G401.6 (cell line): ENCODE measurements at regions not wholly inside any gene's neighbourhood (a gene's known extent, or its start where the extent isn't known, plus 50 kb on each side); places are given as distances from the start of the nearest gene placed in this dataset.

Source experiments
- FAIRE-seq: peaks from 2 replicates; lab custom pipeline; 2012; peaks lifted over from hg19 to GRCh38; lab: Jason Lieb, UNC

DNA sequence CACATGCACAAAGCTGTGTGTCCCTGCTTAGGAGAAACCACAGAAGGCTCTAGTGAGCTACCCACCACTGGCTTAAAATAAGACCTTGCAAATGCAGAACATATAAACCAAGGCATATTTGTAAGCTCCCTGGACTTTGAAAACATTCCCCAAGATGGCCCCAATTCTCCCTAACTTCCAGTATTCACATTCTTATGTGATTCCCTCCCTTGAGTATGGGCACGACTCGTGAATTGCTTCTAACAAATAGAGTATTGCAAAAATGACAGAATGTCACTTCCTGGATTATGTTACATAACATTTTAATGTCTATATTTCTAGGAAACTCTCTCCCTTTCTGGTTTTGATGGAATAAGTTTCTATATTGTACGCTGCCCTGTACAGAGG lies 131.8 kb upstream of the MCTP2 start:
- FAIRE-seq: no peak

- no peak for FAIRE-seq
Measured at GRCh38 chr15:94098921-94099573, 132.3 kb upstream of the MCTP2 start.

DNA sequence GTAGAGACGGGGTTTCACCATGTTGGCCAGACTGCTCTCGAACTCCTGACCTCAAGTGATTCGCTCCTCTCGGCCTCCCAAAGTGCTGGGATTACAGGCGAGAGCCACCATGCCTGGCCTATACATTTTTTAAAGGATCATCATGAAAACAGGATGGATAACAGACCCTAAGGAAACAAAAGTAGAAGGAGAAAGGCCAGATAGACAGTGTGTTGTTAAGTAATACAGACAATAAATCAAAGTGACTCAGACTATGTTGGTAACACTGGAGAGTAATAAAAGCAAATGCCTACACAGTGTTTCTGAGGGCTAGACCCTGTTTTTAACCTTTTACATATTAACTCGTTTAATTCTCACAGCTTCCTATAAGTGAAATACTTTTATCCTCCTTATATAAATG lies 133.8 kb upstream of the MCTP2 start:
- no peak for FAIRE-seq

GRCh38 chr15:94094310-94094709 lies 137.1 kb upstream of the MCTP2 start:
- FAIRE-seq: no peak

DNA sequence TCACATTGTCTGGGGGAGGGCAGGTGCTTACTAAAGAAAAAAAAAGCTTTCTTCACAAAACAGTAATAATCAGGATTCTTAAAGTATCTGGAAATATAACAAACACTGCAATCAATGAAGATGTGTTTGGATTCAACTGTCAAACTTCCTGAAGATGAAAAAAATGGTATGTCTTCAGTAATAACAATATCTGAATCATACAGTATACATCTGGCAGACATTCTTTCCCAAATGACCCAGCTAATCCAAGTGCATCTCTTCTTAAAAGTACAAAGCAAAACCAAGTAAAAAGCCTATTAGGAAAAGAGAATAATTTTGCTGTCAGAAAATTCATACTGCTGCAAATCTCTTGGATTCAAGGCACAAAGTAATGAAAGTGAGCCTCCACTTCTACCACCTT lies 145.0 kb upstream of the MCTP2 start:
- no peak for FAIRE-seq

- FAIRE-seq: no peak
Measured at GRCh38 chr15:94083467-94084052, 147.8 kb upstream of the MCTP2 start.

DNA sequence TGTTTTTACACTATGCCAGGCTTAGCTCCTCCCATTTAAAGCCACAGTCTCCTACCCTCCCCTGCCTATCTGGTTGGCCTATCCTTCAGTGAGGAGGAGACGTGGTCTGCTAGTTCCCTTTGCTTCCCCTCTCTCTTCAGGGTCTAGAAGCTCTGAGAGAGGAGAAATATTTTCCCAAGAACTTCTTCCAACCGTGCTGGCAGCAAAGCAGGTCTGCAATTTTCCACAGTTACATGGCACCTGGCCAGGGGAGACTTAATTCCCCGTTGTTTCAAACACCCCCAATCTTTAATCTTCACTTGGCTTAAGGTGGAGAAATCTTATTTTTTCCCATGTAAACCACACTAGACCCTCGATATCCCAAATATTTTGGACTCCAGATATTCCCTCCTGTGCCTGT lies 149.5 kb upstream of the MCTP2 start:
- FAIRE-seq: no peak

DNA sequence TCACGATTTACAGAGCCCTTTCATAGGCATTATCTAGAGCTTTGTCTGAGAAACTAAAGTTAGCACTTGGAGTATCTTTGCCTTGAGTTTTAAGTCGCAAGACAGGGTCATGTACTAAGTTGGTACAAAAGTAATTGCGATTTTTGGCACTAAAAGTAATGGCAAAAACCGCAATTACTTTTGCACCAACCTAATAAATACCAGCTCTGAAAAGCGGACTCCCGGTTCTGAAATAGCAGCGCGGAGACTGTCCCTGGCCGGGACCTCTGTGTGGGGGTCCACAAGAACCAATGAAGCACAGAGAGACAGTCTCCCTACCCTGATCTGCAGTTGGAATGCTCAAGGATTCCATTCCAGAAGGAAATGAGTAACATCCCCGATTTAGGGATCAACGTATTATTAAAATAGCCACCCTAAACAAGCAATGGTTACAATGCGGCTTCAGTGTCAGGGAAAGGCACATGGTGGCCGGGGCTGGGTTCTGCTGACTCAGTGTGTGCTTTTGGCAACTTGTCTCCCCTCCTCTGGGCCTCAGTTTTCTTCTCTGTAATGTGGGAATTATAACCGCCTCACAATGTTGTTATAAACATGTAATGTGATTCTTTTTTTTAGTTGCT lies 150.3 kb upstream of the MCTP2 start:
- FAIRE-seq: no peak

- no peak for FAIRE-seq
Measured at GRCh38 chr15:94080416-94080815, 150.9 kb upstream of the MCTP2 start.

DNA sequence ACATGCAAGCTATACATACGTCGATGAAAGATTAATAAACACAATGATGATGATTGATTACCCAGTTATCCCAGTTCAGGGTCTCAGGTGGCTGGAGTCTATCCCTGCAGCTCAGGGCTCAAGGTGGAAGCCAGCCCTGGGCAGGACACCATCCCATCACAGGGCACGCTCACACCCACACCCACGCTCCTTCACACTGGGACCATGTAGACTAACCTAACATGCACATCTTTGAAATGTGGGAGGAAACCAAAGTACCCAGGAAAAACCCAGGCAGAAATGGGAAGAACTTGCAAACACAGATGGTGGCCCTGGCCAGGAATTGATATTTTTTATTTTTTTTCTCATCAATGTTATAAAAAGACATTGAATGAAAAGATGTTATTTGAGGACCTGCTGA lies 151.4 kb upstream of the MCTP2 start:
- FAIRE-seq: no peak

DNA sequence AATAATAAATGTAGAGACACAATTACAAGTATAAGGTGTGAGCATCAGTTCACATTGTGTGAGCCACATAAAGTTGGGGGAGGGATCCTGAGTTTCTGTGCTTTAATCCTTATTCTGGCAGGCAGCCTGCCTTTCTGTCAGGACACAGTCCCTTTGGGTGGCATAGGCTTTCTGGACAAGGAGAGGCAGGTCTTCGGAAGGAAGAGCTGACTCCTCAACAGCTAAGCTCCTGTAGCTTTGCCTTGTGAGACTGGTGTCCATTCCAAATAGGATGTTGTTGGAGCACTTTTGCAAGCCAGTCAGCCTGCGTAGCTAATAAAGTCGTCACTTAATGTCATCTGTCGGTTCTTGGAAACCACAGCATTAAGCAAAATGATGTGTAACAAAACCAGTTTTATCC lies 151.9 kb upstream of the MCTP2 start:
- no peak for FAIRE-seq

DNA sequence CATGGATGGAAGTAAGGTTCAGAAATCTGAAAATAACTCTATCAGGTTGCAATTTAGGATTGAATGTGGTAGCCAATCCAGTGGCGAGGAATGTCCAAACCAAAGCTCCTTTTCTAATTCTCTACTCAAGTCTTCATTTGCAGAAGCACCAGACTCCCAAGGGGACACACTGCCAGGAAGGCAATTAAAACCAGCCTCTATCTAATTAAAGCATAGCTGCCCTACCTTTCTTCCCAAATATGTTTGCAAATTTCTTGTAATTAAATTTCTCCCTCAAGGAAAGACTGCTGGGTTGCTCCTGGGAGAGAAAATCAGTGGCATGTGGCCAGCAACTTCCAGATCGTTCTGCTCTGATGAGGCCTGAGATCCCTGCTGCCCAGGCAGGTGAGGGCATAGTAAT lies 153.4 kb upstream of the MCTP2 start:
- no peak for FAIRE-seq

GRCh38 chr15:94075349-94075748 lies 156.0 kb upstream of the MCTP2 start:
- no peak for FAIRE-seq

- FAIRE-seq: no peak
Measured at GRCh38 chr15:94070356-94071295, 160.7 kb upstream of the MCTP2 start.

GRCh38 chr15:94069844-94070243 lies 161.5 kb upstream of the MCTP2 start:
- FAIRE-seq: no peak

GRCh38 chr15:94066811-94067210 lies 164.6 kb upstream of the MCTP2 start:
- FAIRE-seq: no peak

DNA sequence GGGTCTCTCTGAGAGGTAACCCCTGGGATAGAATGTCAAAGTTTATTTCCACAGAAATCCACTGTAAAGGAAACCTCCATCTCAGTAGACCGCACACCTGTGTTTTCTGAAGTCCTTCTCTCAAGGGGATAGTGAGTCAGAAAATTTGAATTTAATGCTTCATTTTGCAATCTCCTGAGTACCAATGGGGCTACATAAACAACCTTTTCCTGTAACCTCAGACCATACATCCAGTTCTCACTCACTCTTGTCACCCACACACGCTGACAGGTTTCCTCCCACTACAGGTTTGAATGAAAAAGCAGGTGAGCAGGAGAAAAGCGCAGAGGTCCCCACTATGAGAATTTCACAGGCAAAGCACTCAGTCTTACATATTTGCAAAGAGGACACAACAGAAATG lies 165.3 kb upstream of the MCTP2 start:
- no peak for FAIRE-seq

DNA sequence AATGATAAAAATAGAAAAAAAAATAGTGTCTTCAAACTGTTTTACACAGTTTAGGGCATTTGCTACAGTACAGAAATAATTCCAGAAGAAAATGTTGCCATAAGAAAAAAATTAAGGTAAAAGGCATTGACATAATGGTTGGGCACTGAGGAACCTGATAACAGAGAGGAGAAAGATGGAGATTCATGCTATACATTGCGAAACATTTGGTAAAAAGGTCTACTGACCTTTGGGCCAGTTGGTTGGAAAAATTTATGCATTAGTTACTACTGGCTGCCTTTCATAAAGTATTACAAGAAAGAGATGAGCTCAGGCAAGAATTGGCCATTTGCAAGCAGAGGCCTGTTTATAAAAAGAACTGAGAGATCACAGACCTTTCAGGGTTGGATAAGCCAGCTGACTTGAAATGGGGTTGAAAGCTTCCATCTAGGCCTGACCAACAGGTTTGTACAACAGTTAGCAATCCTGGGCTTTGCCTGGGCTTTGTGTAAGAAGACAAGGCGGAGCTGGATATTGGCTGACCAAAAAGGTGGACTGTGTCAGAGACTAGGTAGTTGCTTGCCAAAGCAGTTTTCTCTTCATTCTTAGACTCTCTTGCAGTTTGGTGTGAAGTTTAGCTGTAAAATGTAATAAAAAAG lies 166.6 kb upstream of the MCTP2 start:
- no peak for FAIRE-seq

- no peak for FAIRE-seq
Measured at GRCh38 chr15:94061041-94061440, 170.3 kb upstream of the MCTP2 start.

- no peak for FAIRE-seq
Measured at GRCh38 chr15:94059013-94059587, 172.3 kb upstream of the MCTP2 start.

- FAIRE-seq: no peak
Measured at GRCh38 chr15:94057305-94057704, 174.1 kb upstream of the MCTP2 start.

DNA sequence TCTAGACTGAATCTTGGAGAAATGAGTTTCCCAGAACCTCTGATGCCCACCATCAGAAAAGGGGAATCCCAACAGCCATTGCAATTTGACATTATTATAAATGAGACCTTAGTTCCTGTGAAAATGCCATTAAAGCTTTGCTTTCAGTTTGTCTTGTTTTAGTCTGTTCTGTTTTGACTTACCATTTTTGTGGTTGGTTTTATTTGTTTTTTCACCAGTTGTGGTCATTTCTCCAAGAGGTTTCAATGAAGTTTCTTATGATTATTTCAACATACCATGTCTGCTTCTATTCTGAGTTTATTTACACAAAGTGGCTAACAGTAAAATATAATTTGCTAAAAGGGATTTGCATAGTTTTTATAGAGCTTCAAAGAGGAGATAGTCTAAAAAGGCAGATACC lies 175.0 kb upstream of the MCTP2 start:
- no peak for FAIRE-seq
